Left kidney (tissue), 1 donor: ENCODE measurements at regions not wholly inside any gene's neighbourhood (a gene's known extent, or its start where the extent isn't known, plus 50 kb on each side); places are given as distances from the start of the nearest gene placed in this dataset.
"Not testable (repeated sequence)": the region's sequence is repeated elsewhere in the genome, so short reads cannot be mapped to it uniquely, and the experiment has no call there.

ENCODE experiments used
- DNase-seq: peaks from one replicate; pipeline ENCODE4 v3.0.0-alpha.2; 2013

GRCh38 chr13:111413407-111414187 is 93.2 kb downstream of the TEX29 start:
- no peak for DNase-seq

- no peak for DNase-seq
Observed at GRCh38 chr13:111414341-111414740, 93.9 kb downstream of the TEX29 start.

GRCh38 chr13:111415246-111415645 is 94.8 kb downstream of the TEX29 start:
- DNase-seq: no peak

- DNase-seq: no peak
Observed at GRCh38 chr13:111415765-111416164, 95.3 kb downstream of the TEX29 start.

- DNase-seq: no peak
Observed at GRCh38 chr13:111418101-111418500, 97.7 kb downstream of the TEX29 start.

GRCh38 chr13:111420113-111420876 is 99.9 kb downstream of the TEX29 start:
- DNase-seq: no peak

GRCh38 chr13:111421216-111421615 is 100.8 kb downstream of the TEX29 start:
- DNase-seq: no peak

- DNase-seq: no peak
Observed at GRCh38 chr13:111422348-111422747, 101.9 kb downstream of the TEX29 start.

GRCh38 chr13:111423168-111423785 is 102.8 kb downstream of the TEX29 start:
- DNase-seq: no peak

- no peak for DNase-seq
Observed at GRCh38 chr13:111424134-111424533, 103.7 kb downstream of the TEX29 start.

GRCh38 chr13:111425326-111425725 is 104.9 kb downstream of the TEX29 start:
- DNase-seq: no peak

- peak; percentile 45 for DNase-seq
Observed at GRCh38 chr13:111429064-111429558, 108.7 kb downstream of the TEX29 start.

- no peak for DNase-seq
Observed at GRCh38 chr13:111431206-111431605, 110.8 kb downstream of the TEX29 start.

- no peak for DNase-seq
Observed at GRCh38 chr13:111434578-111435159, 114.2 kb downstream of the TEX29 start.

GRCh38 chr13:111436446-111436845 is 116.0 kb downstream of the TEX29 start:
- no peak for DNase-seq

GRCh38 chr13:111437417-111437816 is 117.0 kb downstream of the TEX29 start:
- DNase-seq: no peak

- DNase-seq: no peak
Observed at GRCh38 chr13:111437856-111438547, 117.6 kb downstream of the TEX29 start.

- not testable (repeated sequence) for DNase-seq
Observed at GRCh38 chr13:111440492-111440891, 120.0 kb downstream of the TEX29 start.

GRCh38 chr13:111443981-111444380 is 123.5 kb downstream of the TEX29 start:
- no peak for DNase-seq

- no peak for DNase-seq
Observed at GRCh38 chr13:111448504-111448903, 128.1 kb downstream of the TEX29 start.

- DNase-seq: no peak
Observed at GRCh38 chr13:111449041-111449440, 128.6 kb downstream of the TEX29 start.

- DNase-seq: no peak
Observed at GRCh38 chr13:111451402-111451801, 131.0 kb downstream of the TEX29 start.
